IMR-90 (cell line): ENCODE measurements at regions not wholly inside any gene's neighbourhood (a gene's known extent, or its start where the extent isn't known, plus 50 kb on each side); places are given as distances from the start of the nearest gene placed in this dataset.

Source experiments
- BHLHE40 ChIP-seq: fragments of 150-350 bp; IDR thresholded peaks from 2 replicates; pipeline ENCODE4 v1.6.1; 2016; ENCODE audit warnings: mild to moderate bottlenecking, low read depth, low read length
- CEBPB ChIP-seq: IDR thresholded peaks from 2 replicates; pipeline ENCODE4 v1.6.1; 2012; ENCODE audit warnings: low read depth, low read length, improper control_type of control experiment
- FOS ChIP-seq: fragments of 150-350 bp; IDR thresholded peaks from 2 replicates; pipeline ENCODE4 v1.6.1; 2016; ENCODE audit warnings: low read depth, low read length
- MAFK ChIP-seq: IDR thresholded peaks from 2 replicates; pipeline ENCODE4 v1.6.1; 2012; ENCODE audit warnings: low read depth, low read length, improper control_type of control experiment
- MAZ ChIP-seq: IDR thresholded peaks from 2 replicates; pipeline ENCODE4 v1.6.1; 2012; ENCODE audit warnings: low read depth, mild to moderate bottlenecking, low read length, improper control_type of control experiment, moderate library complexity, borderline replicate concordance
- MXI1 ChIP-seq: IDR thresholded peaks from 2 replicates; pipeline ENCODE4 v1.6.1; 2012; ENCODE audit warnings: low read depth, mild to moderate bottlenecking, low read length, moderate library complexity, borderline replicate concordance
- POLR2A ChIP-seq: IDR thresholded peaks from 2 replicates; pipeline ENCODE4 v1.6.1; 2012; ENCODE audit warnings: mild to moderate bottlenecking, low read depth, low read length
- RAD21 ChIP-seq: IDR thresholded peaks from 2 replicates; pipeline ENCODE4 v1.6.1; 2012; ENCODE audit warnings: low read length, improper control_type of control experiment
- RCOR1 ChIP-seq: IDR thresholded peaks from 2 replicates; pipeline ENCODE4 v1.6.1; 2012; ENCODE audit warnings: mild to moderate bottlenecking, low read length, improper control_type of control experiment; ENCODE audit not compliant: insufficient replicate concordance
- RFX5 ChIP-seq: IDR thresholded peaks from 2 replicates; pipeline ENCODE4 v1.8.0; 2012; ENCODE audit warnings: low read depth, mild to moderate bottlenecking, low read length, moderate library complexity
- SMC3 ChIP-seq: fragments of 150-350 bp; IDR thresholded peaks from 2 replicates; pipeline ENCODE4 v1.6.1; 2016; ENCODE audit warnings: low read depth, mild to moderate bottlenecking, antibody characterized with exemption, low read length, moderate library complexity
- TF ChIP-seq, protein P1 (sequence below): conservative IDR thresholded peaks from 2 replicates; pipeline ENCODE4 v1.5.1; 2012; ENCODE audit warnings: mild to moderate bottlenecking, low read depth, low read length, improper control_type of control experiment
- TF ChIP-seq, protein P2 (sequence below): fragments of 150-350 bp; IDR thresholded peaks from 2 replicates; pipeline ENCODE4 v1.6.1; 2017; ENCODE audit warnings: mild to moderate bottlenecking, antibody characterized with exemption, low read length, low read depth
- TF ChIP-seq, protein P3 (sequence below): fragments of 150-350 bp; IDR thresholded peaks from 2 replicates; pipeline ENCODE4 v1.6.1; 2016; ENCODE audit warnings: low read depth, mild to moderate bottlenecking, low read length, moderate library complexity, borderline replicate concordance

DNA sequence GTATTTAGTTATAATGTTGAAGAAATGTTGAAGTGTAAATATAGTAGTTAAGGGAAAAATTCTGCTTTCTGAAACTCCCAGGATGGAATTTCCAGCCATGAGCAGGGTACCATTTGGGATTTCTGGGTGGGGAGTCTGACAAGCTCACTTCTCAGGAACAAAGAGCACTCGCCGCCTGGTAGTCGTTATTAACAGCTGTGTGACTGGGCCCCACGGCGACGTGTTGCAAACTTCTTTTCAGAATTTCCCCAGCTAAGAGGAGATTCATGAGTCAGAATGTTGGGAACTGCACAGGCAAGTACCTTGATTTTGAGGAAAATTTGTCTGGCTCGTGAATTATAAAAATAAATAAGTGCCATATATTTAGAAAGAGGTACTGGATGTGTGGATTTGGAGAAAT lies 103.7 kb downstream of the LACC1 start:
- TF ChIP-seq POLR2A, result no peak
- TF ChIP-seq CEBPB, result no peak
- TF ChIP-seq, protein P1, sequence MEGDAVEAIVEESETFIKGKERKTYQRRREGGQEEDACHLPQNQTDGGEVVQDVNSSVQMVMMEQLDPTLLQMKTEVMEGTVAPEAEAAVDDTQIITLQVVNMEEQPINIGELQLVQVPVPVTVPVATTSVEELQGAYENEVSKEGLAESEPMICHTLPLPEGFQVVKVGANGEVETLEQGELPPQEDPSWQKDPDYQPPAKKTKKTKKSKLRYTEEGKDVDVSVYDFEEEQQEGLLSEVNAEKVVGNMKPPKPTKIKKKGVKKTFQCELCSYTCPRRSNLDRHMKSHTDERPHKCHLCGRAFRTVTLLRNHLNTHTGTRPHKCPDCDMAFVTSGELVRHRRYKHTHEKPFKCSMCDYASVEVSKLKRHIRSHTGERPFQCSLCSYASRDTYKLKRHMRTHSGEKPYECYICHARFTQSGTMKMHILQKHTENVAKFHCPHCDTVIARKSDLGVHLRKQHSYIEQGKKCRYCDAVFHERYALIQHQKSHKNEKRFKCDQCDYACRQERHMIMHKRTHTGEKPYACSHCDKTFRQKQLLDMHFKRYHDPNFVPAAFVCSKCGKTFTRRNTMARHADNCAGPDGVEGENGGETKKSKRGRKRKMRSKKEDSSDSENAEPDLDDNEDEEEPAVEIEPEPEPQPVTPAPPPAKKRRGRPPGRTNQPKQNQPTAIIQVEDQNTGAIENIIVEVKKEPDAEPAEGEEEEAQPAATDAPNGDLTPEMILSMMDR, result no peak
- no peak for TF ChIP-seq RAD21
- TF ChIP-seq RCOR1, result no peak
- no peak for TF ChIP-seq RFX5
- TF ChIP-seq, protein P2, sequence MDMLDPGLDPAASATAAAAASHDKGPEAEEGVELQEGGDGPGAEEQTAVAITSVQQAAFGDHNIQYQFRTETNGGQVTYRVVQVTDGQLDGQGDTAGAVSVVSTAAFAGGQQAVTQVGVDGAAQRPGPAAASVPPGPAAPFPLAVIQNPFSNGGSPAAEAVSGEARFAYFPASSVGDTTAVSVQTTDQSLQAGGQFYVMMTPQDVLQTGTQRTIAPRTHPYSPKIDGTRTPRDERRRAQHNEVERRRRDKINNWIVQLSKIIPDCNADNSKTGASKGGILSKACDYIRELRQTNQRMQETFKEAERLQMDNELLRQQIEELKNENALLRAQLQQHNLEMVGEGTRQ, result no peak
- TF ChIP-seq MAFK, result no peak
- no peak for TF ChIP-seq SMC3
- TF ChIP-seq MAZ, result no peak
- no peak for TF ChIP-seq FOS
- no peak for TF ChIP-seq BHLHE40
- TF ChIP-seq, protein P3, sequence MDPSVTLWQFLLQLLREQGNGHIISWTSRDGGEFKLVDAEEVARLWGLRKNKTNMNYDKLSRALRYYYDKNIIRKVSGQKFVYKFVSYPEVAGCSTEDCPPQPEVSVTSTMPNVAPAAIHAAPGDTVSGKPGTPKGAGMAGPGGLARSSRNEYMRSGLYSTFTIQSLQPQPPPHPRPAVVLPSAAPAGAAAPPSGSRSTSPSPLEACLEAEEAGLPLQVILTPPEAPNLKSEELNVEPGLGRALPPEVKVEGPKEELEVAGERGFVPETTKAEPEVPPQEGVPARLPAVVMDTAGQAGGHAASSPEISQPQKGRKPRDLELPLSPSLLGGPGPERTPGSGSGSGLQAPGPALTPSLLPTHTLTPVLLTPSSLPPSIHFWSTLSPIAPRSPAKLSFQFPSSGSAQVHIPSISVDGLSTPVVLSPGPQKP, result no peak
- TF ChIP-seq MXI1, result no peak
